GM12874 (cell line): ENCODE measurements at regions not wholly inside any gene's neighbourhood (a gene's known extent, or its start where the extent isn't known, plus 50 kb on each side); places are given as distances from the start of the nearest gene placed in this dataset.

ENCODE experiments used
- TF ChIP-seq, protein P1 (sequence below): IDR thresholded peaks from 2 replicates; pipeline ENCODE4 v1.5.1; 2011; ENCODE audit warnings: low read depth, mild to moderate bottlenecking, control low read depth, low read length, moderate library complexity; ENCODE audit not compliant: insufficient read depth

DNA sequence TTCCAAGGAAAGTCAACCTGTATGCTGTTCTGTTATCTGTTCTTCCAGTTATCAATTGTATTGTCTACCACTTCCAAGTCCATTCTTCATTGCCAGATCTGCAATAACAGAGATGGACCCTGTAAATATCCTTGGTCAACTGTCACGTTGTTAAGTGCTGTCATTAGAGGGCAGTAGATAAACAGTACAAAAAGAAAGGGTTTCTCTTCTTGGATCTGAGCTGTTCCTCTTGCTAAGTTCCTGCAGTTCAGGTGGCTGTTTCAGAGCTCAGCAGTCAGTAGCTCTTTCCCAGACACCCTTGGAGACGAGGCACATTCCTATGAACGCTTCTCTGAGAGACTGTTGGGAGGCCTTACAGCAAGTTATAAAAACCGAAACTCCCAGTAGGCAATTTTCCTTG is 957.1 kb upstream of the CHAC2 start:
- TF ChIP-seq, protein P1, sequence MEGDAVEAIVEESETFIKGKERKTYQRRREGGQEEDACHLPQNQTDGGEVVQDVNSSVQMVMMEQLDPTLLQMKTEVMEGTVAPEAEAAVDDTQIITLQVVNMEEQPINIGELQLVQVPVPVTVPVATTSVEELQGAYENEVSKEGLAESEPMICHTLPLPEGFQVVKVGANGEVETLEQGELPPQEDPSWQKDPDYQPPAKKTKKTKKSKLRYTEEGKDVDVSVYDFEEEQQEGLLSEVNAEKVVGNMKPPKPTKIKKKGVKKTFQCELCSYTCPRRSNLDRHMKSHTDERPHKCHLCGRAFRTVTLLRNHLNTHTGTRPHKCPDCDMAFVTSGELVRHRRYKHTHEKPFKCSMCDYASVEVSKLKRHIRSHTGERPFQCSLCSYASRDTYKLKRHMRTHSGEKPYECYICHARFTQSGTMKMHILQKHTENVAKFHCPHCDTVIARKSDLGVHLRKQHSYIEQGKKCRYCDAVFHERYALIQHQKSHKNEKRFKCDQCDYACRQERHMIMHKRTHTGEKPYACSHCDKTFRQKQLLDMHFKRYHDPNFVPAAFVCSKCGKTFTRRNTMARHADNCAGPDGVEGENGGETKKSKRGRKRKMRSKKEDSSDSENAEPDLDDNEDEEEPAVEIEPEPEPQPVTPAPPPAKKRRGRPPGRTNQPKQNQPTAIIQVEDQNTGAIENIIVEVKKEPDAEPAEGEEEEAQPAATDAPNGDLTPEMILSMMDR, result no peak

DNA sequence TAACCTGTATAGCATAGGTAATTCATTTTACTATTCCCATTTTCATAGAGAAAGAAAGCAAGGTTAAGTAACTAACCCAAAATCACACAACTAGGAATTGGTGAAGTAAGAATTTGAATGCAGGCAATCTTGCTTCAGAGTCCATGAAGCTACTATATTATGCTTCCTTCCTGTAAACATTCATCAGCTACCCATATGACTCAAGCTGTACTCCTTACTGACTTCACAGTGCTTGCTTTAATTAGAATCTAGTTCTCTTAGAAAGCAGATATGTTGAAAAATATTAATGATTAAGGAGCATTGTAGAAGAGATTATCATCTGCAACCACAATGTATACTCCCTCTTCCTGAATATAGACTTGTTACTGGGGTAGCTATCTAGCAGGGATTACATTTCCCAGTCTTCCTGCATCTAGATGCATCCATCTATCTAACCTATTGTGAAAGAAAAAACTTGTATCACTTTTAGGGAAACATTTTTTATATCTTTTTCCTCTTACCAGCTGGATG is 961.6 kb upstream of the CHAC2 start:
- TF ChIP-seq, protein P1, result no peak

DNA sequence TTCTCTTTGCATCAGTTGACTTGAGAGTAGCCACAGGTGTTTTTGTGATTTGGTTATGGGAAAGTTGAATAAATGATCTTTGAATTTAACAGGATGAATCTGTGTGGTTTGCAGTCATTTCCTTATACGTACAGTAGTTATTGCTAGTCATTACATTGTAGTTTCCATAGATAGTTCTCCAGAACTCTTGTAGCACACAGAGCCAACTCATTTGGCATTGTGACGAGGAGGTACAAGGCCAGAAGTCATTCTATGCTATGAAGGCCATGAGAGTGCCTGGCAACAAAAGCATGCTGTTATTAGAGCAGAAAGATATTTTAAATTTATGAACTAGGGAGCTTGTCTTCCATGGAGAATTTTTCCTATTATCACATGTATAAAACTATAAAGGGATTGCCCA is 973.0 kb upstream of the CHAC2 start:
- TF ChIP-seq, protein P1, result no peak

DNA sequence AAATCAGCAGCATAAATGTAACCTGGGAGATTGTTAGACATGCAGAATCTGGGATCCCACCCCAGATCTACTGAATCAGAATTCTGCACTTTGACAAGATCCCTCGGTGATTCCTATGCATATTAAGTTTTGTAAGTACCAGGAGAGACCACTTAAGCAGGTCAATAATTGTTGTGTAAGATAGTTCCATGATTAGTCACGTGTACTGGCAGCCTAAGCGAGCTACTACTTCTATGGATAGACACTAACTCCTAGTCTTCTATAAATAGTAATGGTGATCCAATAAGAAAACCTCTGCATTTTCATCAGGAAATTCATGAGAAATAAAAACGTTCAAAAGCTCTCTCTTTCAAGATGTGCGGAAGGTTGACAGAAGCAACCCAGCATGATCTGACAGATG is 988.2 kb upstream of the CHAC2 start:
- TF ChIP-seq, protein P1, result no peak

DNA sequence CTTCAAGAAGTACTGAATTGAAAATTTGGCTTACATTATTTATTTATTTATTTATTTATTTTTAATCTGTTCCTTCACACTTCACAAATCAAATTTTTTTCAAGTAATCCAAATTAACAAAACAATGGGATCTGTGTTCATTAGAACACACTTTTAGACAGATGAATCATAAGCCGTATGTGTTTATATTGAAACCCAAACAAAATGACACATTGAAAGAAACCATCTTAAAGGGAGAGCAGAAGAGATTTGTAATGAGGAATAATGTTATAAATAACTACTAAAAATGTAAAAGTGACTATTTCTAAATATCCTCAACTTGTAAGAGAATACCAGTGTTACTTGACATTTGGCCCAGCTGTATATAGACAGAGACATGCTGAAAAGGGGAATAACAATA is 991.0 kb upstream of the CHAC2 start:
- TF ChIP-seq, protein P1, result no peak

DNA sequence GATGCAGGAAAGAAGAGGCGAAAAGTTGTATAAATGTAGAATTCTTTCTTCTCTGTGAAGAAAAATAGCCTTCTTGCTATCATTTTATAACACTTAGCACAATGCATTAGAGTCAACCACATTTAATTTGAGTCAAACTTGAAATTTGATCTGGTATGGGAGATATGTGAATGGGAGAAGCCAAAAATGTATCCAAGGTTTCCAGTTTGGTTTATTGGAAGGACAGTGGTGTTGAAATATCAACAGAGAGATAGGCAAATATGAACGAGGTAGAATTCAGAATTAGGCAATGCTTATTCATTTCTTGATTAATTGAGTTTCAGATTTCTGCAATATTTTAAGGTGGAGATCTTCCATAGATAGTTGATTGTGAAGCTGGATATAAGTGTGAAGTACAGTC is 991.9 kb upstream of the CHAC2 start:
- TF ChIP-seq, protein P1, result no peak

DNA sequence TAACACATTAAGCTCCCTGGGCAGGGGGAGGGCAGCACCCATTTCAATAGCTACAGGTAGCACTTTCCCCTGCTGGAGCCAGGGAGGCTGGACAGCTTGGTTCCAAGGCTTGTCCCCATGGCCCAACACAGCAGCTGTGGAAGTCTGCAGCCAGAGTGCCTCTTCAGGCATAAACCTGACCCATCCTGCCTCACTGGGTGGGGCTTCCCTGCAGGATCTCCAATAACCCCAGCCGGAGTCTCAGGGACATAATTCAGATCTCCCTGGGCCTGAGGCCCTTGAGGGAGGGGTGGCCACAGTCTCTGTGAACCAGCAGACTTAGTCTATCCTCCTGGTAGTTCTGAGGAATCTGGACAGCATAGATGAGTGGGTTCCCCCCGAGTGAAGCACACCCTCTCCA is 1001.9 kb upstream of the CHAC2 start:
- TF ChIP-seq, protein P1, result no peak
